CD4-positive, alpha-beta T cell (primary cell): ENCODE measurements at regions not wholly inside any gene's neighbourhood (a gene's known extent, or its start where the extent isn't known, plus 50 kb on each side); places are given as distances from the start of the nearest gene placed in this dataset.

Source experiments
- ATAC-seq: fragments of 200-7000 bp; cut with Tn5 transposase; one replicate; pipeline ENCODE4 v1.10.0; 2022; ENCODE audit warnings: mild to moderate bottlenecking; ENCODE audit not compliant: poor library complexity
- CTCF ChIA-PET: fragments of 350-600 bp; sonication (Branson Sonifier 250); formaldehyde crosslinking; loops from one replicate; lab custom pipeline; 2021; ENCODE audit warnings: antibody characterized with exemption, inconsistent platforms; lab: Charles Lee
- POLR2A ChIA-PET: fragments of 350-600 bp; sonication (Branson Sonifier 250); formaldehyde crosslinking; loops from one replicate; lab custom pipeline; 2021; ENCODE audit warnings: antibody characterized with exemption, inconsistent platforms; lab: Charles Lee
- DNase-seq, 14 experiments: peaks; one replicate each; pipeline ENCODE4 v3.0.0-alpha.2; 2013 to 2020; ENCODE audit warnings: mixed read lengths in 2 of 14
- H3K27ac ChIP-seq, 2 donors: one replicate each; pipeline versions ENCODE4 v1.5.1 to v1.7.0; 2013; ENCODE audit warnings: low read length in 2 of 2, low read depth in 1 of 2, mild to moderate bottlenecking in 1 of 2
- H3K27me3 ChIP-seq, 2 experiments: 1 replicate in 1 of 2; 2 replicates in 1 of 2; pipeline versions ENCODE4 v1.6.1 to v1.7.0; 2013; ENCODE audit warnings: low read length in 2 of 2, control low read depth in 1 of 2, mild to moderate bottlenecking in 1 of 2, moderate library complexity in 1 of 2; ENCODE audit not compliant: insufficient read depth in 2 of 2, control insufficient read depth in 1 of 2
- H3K36me3 ChIP-seq: one replicate; pipeline ENCODE4 v1.6.1; 2013; ENCODE audit warnings: low read length, control low read depth; ENCODE audit not compliant: insufficient read depth
- H3K4me1 ChIP-seq: one replicate; pipeline ENCODE4 v1.6.1; 2013; ENCODE audit warnings: low read length, control low read depth; ENCODE audit not compliant: insufficient read depth
- H3K4me3 ChIP-seq: one replicate; pipeline ENCODE4 v1.5.1; 2013; ENCODE audit warnings: mild to moderate bottlenecking, low read length, moderate library complexity
- H3K9me3 ChIP-seq, 2 experiments: 1 replicate in 1 of 2; 2 replicates in 1 of 2; pipeline versions ENCODE4 v1.6.1 to v1.7.0; 2013; ENCODE audit warnings: low read length in 2 of 2, mild to moderate bottlenecking in 2 of 2, control low read depth in 1 of 2, moderate library complexity in 1 of 2; ENCODE audit not compliant: control insufficient read depth in 1 of 2, insufficient read depth in 1 of 2
- H3K27ac Mint-ChIP-seq: one replicate; pipeline ENCODE4 v1.8.0; 2020; ENCODE audit warnings: mixed read lengths
- H3K27me3 Mint-ChIP-seq: one replicate; pipeline ENCODE4 v1.8.0; 2021; ENCODE audit warnings: mixed read lengths
- H3K36me3 Mint-ChIP-seq: one replicate; pipeline ENCODE4 v1.8.0; 2021; ENCODE audit warnings: low read depth, mixed read lengths
- H3K4me1 Mint-ChIP-seq: one replicate; pipeline ENCODE4 v1.8.0; 2021; ENCODE audit warnings: low read depth, mixed read lengths
- H3K4me3 Mint-ChIP-seq: one replicate; pipeline ENCODE4 v1.8.0; 2020; ENCODE audit warnings: mild to moderate bottlenecking, mixed read lengths
- H3K9me3 Mint-ChIP-seq: one replicate; pipeline ENCODE4 v1.8.0; 2020; ENCODE audit warnings: mixed read lengths
- CTCF ChIP-seq: fragments of 200-600 bp; IDR thresholded peaks from one replicate; pipeline ENCODE4 v1.8.0; 2022; ENCODE audit warnings: antibody characterized with exemption, mild to moderate bottlenecking
- intact Hi-C, 2 experiments: fragments of 100-400 bp; cut with DNase I in 1 of 2; cut with micrococcal nuclease in 1 of 2; formaldehyde crosslinking; loops; one replicate each; pipeline versions ENCODE4 v1.15.1 to v1.9.0; 2023 to 2025; cut with DNase I, micrococcal nuclease

- TF ChIP-seq CTCF, result no peak
- Mint-ChIP-seq H3K4me1 (no peaks in the 10 kb centered on the region), H3K27me3 (no peaks in the 10 kb centered on the region), H3K4me3 (no peak overlapping the region), H3K36me3 (no peaks in the 10 kb centered on the region), H3K9me3 (peaks cover 20% of the 10 kb centered on the region), H3K27ac (no peak overlapping the region)
- ChIA-PET POLR2A (no interaction called here), CTCF (no interaction called here)
- intact Hi-C loops, result no loop called here
- Histone ChIP-seq H3K4me3 (no peak overlapping the region), H3K27me3 (no peaks in the 10 kb centered on the region), H3K36me3 (no peaks in the 10 kb centered on the region), H3K4me1 (no peaks in the 10 kb centered on the region), H3K27ac (no peak overlapping the region), H3K9me3 (peaks cover 0 to 6% of the 10 kb centered on the region in 2 experiments)
- ATAC-seq, result no peak
- no peak for DNase-seq
Observed at GRCh38 chr9:11946531-11946930, 746.7 kb upstream of the TYRP1 start.

GRCh38 chr9:11962327-11962726, 730.9 kb upstream of the TYRP1 start:
- TF ChIP-seq CTCF, result no peak
- intact Hi-C loops, result no loop called here
- no peak for DNase-seq

GRCh38 chr9:11966786-11967185, 726.4 kb upstream of the TYRP1 start:
- Mint-ChIP-seq H3K4me3 (no peak overlapping the region), H3K36me3 (no peaks in the 10 kb centered on the region), H3K27ac (no peak overlapping the region), H3K4me1 (no peaks in the 10 kb centered on the region), H3K9me3 (peaks cover 18% of the 10 kb centered on the region), H3K27me3 (no peaks in the 10 kb centered on the region)
- no peak for TF ChIP-seq CTCF
- Histone ChIP-seq H3K27ac (no peak overlapping the region), H3K27me3 (no peaks in the 10 kb centered on the region), H3K4me1 (no peaks in the 10 kb centered on the region), H3K9me3 (peaks cover 0 to 3% of the 10 kb centered on the region in 2 experiments), H3K36me3 (no peaks in the 10 kb centered on the region), H3K4me3 (no peak overlapping the region)
- POLR2A ChIA-PET, result no interaction called here
- intact Hi-C loops, result no loop called here
- CTCF ChIA-PET, result no interaction called here
- no peak for ATAC-seq
- DNase-seq, result no peak

More at GRCh38 chr9:11962327-11962726, 730.9 kb upstream of the TYRP1 start:
- Histone ChIP-seq H3K36me3 (no peaks in the 10 kb centered on the region), H3K4me1 (no peaks in the 10 kb centered on the region), H3K27ac (no peak overlapping the region), H3K27me3 (no peaks in the 10 kb centered on the region), H3K4me3 (no peak overlapping the region), H3K9me3 (peaks cover 0 to 3% of the 10 kb centered on the region in 2 experiments)
- Mint-ChIP-seq H3K4me1 (no peaks in the 10 kb centered on the region), H3K36me3 (no peaks in the 10 kb centered on the region), H3K27me3 (no peaks in the 10 kb centered on the region), H3K27ac (no peak overlapping the region), H3K4me3 (no peak overlapping the region), H3K9me3 (peaks cover 18% of the 10 kb centered on the region)
- ChIA-PET POLR2A (no interaction called here), CTCF (no interaction called here)
- no peak for ATAC-seq
